Astrocyte (in vitro differentiated cells and primary cell): ENCODE measurements at regions not wholly inside any gene's neighbourhood (a gene's known extent, or its start where the extent isn't known, plus 50 kb on each side); places are given as distances from the start of the nearest gene placed in this dataset.

Source experiments
- DNase-seq: peaks from one replicate; pipeline ENCODE4 v3.0.0-alpha.2; 2010; ENCODE audit warnings: low read depth
- FAIRE-seq: peaks from 2 replicates; lab custom pipeline; 2011; peaks lifted over from hg19 to GRCh38; lab: Jason Lieb, UNC
- H2AFZ ChIP-seq: 2 replicates; pipeline ENCODE4 v1.6.0; 2012; ENCODE audit warnings: low read depth, low read length, inconsistent platforms
- H3K27ac ChIP-seq: 2 replicates; pipeline ENCODE4 v1.5.1; 2011; ENCODE audit warnings: low read depth, low read length, inconsistent platforms
- H3K27me3 ChIP-seq: 2 replicates; pipeline ENCODE4 v1.6.0; 2011; ENCODE audit warnings: low read length, inconsistent platforms; ENCODE audit not compliant: insufficient read depth
- H3K36me3 ChIP-seq: 2 replicates; pipeline ENCODE4 v1.5.1; 2011; ENCODE audit warnings: low read length, inconsistent platforms; ENCODE audit not compliant: insufficient read depth
- H3K4me1 ChIP-seq: 2 replicates; pipeline ENCODE4 v1.5.1; 2011; ENCODE audit warnings: low read length, inconsistent platforms; ENCODE audit not compliant: insufficient read depth
- H3K4me2 ChIP-seq: 2 replicates; pipeline ENCODE4 v1.6.0; 2012; ENCODE audit warnings: low read length, inconsistent platforms
- H3K4me3 ChIP-seq: 2 replicates; pipeline ENCODE4 v1.5.1; 2011; ENCODE audit warnings: low read depth, mild to moderate bottlenecking, low read length, inconsistent platforms; ENCODE audit not compliant: insufficient read depth
- H3K79me2 ChIP-seq: 2 replicates; pipeline ENCODE4 v1.6.0; 2012; ENCODE audit warnings: mild to moderate bottlenecking, low read length, inconsistent platforms; ENCODE audit not compliant: insufficient read depth
- H3K9ac ChIP-seq: 2 replicates; pipeline ENCODE4 v1.6.0; 2012; ENCODE audit warnings: mild to moderate bottlenecking, low read length, inconsistent platforms
- H3K9me3 ChIP-seq: 2 replicates; pipeline ENCODE4 v1.5.1; 2012; ENCODE audit warnings: low read depth, mild to moderate bottlenecking, low read length, inconsistent platforms; ENCODE audit not compliant: insufficient read depth
- H4K20me1 ChIP-seq: 2 replicates; pipeline ENCODE4 v1.6.0; 2012; ENCODE audit warnings: low read length, inconsistent platforms; ENCODE audit not compliant: insufficient read depth
- H3K27ac Mint-ChIP-seq: one replicate; pipeline ENCODE4 v1.8.0; 2021; ENCODE audit warnings: mild to moderate bottlenecking, mixed read lengths; ENCODE audit not compliant: unreplicated experiment
- H3K27me3 Mint-ChIP-seq: one replicate; pipeline ENCODE4 v1.8.0; 2021; ENCODE audit warnings: low read depth, mixed read lengths; ENCODE audit not compliant: unreplicated experiment
- H3K36me3 Mint-ChIP-seq: one replicate; pipeline ENCODE4 v1.8.0; 2021; ENCODE audit warnings: low read depth, mixed read lengths; ENCODE audit not compliant: unreplicated experiment
- H3K4me1 Mint-ChIP-seq: one replicate; pipeline ENCODE4 v1.8.0; 2021; ENCODE audit warnings: low read depth, mixed read lengths; ENCODE audit not compliant: unreplicated experiment
- H3K4me3 Mint-ChIP-seq: one replicate; pipeline ENCODE4 v1.8.0; 2021; ENCODE audit warnings: mild to moderate bottlenecking, moderate library complexity, mixed read lengths; ENCODE audit not compliant: unreplicated experiment
- H3K9me3 Mint-ChIP-seq: one replicate; pipeline ENCODE4 v1.8.0; 2021; ENCODE audit warnings: mild to moderate bottlenecking, mixed read lengths; ENCODE audit not compliant: unreplicated experiment
- CTCF ChIP-seq: IDR thresholded peaks from 2 replicates; pipeline ENCODE4 v1.5.1; 2011; ENCODE audit warnings: low read depth, mild to moderate bottlenecking, inconsistent platforms, low read length, moderate library complexity; ENCODE audit not compliant: insufficient read depth
- EZH2 ChIP-seq: IDR thresholded peaks from 2 replicates; pipeline ENCODE4 v1.6.1; 2012; ENCODE audit warnings: mild to moderate bottlenecking, low read length, inconsistent platforms; ENCODE audit not compliant: insufficient read depth

GRCh38 chr12:127223011-127223410 is 1044.0 kb upstream of the TMEM132C start:
- no peaks in the 10 kb centered on the region for H3K36me3 Mint-ChIP-seq
- no peak for TF ChIP-seq CTCF
- no peak for TF ChIP-seq EZH2
- no peak overlapping the region for H3K4me3 Mint-ChIP-seq

GRCh38 chr12:127223731-127224130 is 1043.2 kb upstream of the TMEM132C start:
- no peak overlapping the region for H3K27ac Mint-ChIP-seq

More at GRCh38 chr12:127223011-127223410, 1044.0 kb upstream of the TMEM132C start:
- no peaks in the 10 kb centered on the region for H3K36me3 ChIP-seq
- no peak for DNase-seq
- H3K27me3 ChIP-seq, result no peaks in the 10 kb centered on the region
- no peak overlapping the region for H3K27ac ChIP-seq
- H3K79me2 ChIP-seq, result no peaks in the 10 kb centered on the region
- Mint-ChIP-seq H3K27ac (no peak overlapping the region), H3K4me1 (no peaks in the 10 kb centered on the region), H3K27me3 (no peaks in the 10 kb centered on the region), H3K9me3 (peaks cover 9% of the 10 kb centered on the region)
- no peak overlapping the region for H3K4me3 ChIP-seq
- no peak overlapping the region for H3K9ac ChIP-seq
- no peak overlapping the region for H3K4me2 ChIP-seq
- FAIRE-seq, result peak; percentile 13
- H3K4me1 ChIP-seq, result no peaks in the 10 kb centered on the region
- H4K20me1 ChIP-seq, result no peaks in the 10 kb centered on the region
- no peaks in the 10 kb centered on the region for H3K9me3 ChIP-seq
- no peak overlapping the region for H2AFZ ChIP-seq

More at GRCh38 chr12:127223731-127224130, 1043.2 kb upstream of the TMEM132C start:
- Histone ChIP-seq H3K27me3 (no peaks in the 10 kb centered on the region), H3K9me3 (no peaks in the 10 kb centered on the region), H3K4me3 (no peak overlapping the region), H3K4me1 (no peaks in the 10 kb centered on the region), H3K9ac (no peak overlapping the region), H2AFZ (no peak overlapping the region), H3K36me3 (no peaks in the 10 kb centered on the region), H3K27ac (no peak overlapping the region), H4K20me1 (no peaks in the 10 kb centered on the region), H3K4me2 (no peak overlapping the region), H3K79me2 (no peaks in the 10 kb centered on the region)
- no peak for DNase-seq
- TF ChIP-seq CTCF, result no peak
- TF ChIP-seq EZH2, result no peak
- no peaks in the 10 kb centered on the region for H3K4me1 Mint-ChIP-seq
- H3K9me3 Mint-ChIP-seq, result peaks cover 9% of the 10 kb centered on the region
- H3K36me3 Mint-ChIP-seq, result no peaks in the 10 kb centered on the region
- no peaks in the 10 kb centered on the region for H3K27me3 Mint-ChIP-seq
- H3K4me3 Mint-ChIP-seq, result no peak overlapping the region
- no peak for FAIRE-seq
